HEK293T (cell line): ENCODE measurements at regions not wholly inside any gene's neighbourhood (a gene's known extent, or its start where the extent isn't known, plus 50 kb on each side); places are given as distances from the start of the nearest gene placed in this dataset.

Experiments used
- ARNT ChIP-seq: fragments of 450-650 bp; IDR thresholded peaks from 2 replicates; pipeline ENCODE4 v1.6.1; 2017; ENCODE audit warnings: mild to moderate bottlenecking
- BHLHE40 ChIP-seq: fragments of 450-650 bp; IDR thresholded peaks from 2 replicates; pipeline ENCODE4 v1.6.1; 2016; ENCODE audit warnings: mild to moderate bottlenecking, moderate library complexity, borderline replicate concordance
- ELF4 ChIP-seq: fragments of 450-650 bp; IDR thresholded peaks from 2 replicates; pipeline ENCODE4 v1.6.1; 2017; ENCODE audit warnings: antibody characterized with exemption
- FOXA1 ChIP-seq: fragments of 450-650 bp; IDR thresholded peaks from 2 replicates; pipeline ENCODE4 v1.6.1; 2016; ENCODE audit warnings: mild to moderate bottlenecking
- FOXK2 ChIP-seq: fragments of 450-650 bp; IDR thresholded peaks from 2 replicates; pipeline ENCODE4 v1.6.1; 2016; ENCODE audit warnings: mild to moderate bottlenecking
- FOXM1 ChIP-seq: fragments of 450-650 bp; IDR thresholded peaks from 2 replicates; pipeline ENCODE4 v1.6.1; 2017; ENCODE audit warnings: mild to moderate bottlenecking, borderline replicate concordance
- NFRKB ChIP-seq: fragments of 450-650 bp; IDR thresholded peaks from 2 replicates; pipeline ENCODE4 v1.6.1; 2016; ENCODE audit warnings: mild to moderate bottlenecking, moderate library complexity
- PKNOX1 ChIP-seq: fragments of 450-650 bp; IDR thresholded peaks from 2 replicates; pipeline ENCODE4 v1.6.1; 2016
- SP1 ChIP-seq: fragments of 450-650 bp; IDR thresholded peaks from 2 replicates; pipeline ENCODE4 v1.6.1; 2017
- TARDBP ChIP-seq: fragments of 450-650 bp; IDR thresholded peaks from 2 replicates; pipeline ENCODE4 v1.6.1; 2016
- ZNF384 ChIP-seq: fragments of 450-650 bp; IDR thresholded peaks from 2 replicates; pipeline ENCODE4 v1.6.1; 2016

- TF ChIP-seq NFRKB (no peak), SP1 (no peak), TARDBP (no peak), FOXA1 (no peak), FOXM1 (no peak), PKNOX1 (no peak), ARNT (no peak), FOXK2 (no peak), BHLHE40 (no peak), ELF4 (no peak), ZNF384 (no peak)
These were observed 75.3 kb upstream of the BCL11A start for GRCh38 chr2:60628615-60629304.
